Ovary (tissue), 3 donors: ENCODE measurements at regions not wholly inside any gene's neighbourhood (a gene's known extent, or its start where the extent isn't known, plus 50 kb on each side); places are given as distances from the start of the nearest gene placed in this dataset.

Source experiments
- EP300 ChIP-seq: sonication (generic); formaldehyde crosslinking; IDR thresholded peaks from one replicate; pipeline ENCODE4 v1.6.1; 2017; ENCODE audit warnings: antibody characterized with exemption
- POLR2A ChIP-seq: fragments of 450-650 bp; IDR thresholded peaks from one replicate; pipeline ENCODE4 v1.6.1; 2017; ENCODE audit warnings: antibody characterized with exemption, mild to moderate bottlenecking, moderate library complexity
- TF ChIP-seq, protein P1 (sequence below), 3 donors: fragments of 450-650 bp in 2 of 3; fragments of 200-600 bp in 1 of 3; IDR thresholded peaks; one replicate each; pipeline versions ENCODE4 v1.5.1 to v1.8.0; 2016 to 2022; ENCODE audit warnings: antibody characterized with exemption in 3 of 3, mild to moderate bottlenecking in 1 of 3
- donor health status: DM: no; HTN: no; CAD: no.

DNA sequence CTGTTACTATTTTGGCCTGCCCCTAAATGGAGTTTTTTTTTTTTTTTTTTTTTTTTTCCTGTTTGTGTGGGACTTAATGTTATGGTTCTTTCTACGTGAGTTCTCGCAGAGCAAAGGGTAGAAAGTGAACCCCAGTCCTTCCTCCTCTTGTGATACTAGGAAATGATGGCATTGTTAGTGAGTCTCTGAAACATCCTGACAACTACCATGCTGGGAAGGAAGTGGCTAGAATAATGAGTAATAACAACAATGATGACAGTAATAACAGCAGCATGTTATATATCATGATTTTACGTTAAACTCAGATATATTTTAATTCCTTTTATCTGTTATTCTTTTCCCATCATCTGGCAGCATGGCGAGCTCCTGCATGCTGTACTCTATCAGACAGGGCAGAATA lies 216.2 kb upstream of the LINC00305 start:
- TF ChIP-seq EP300 (no peak), POLR2A (no peak)
- TF ChIP-seq, protein P1, sequence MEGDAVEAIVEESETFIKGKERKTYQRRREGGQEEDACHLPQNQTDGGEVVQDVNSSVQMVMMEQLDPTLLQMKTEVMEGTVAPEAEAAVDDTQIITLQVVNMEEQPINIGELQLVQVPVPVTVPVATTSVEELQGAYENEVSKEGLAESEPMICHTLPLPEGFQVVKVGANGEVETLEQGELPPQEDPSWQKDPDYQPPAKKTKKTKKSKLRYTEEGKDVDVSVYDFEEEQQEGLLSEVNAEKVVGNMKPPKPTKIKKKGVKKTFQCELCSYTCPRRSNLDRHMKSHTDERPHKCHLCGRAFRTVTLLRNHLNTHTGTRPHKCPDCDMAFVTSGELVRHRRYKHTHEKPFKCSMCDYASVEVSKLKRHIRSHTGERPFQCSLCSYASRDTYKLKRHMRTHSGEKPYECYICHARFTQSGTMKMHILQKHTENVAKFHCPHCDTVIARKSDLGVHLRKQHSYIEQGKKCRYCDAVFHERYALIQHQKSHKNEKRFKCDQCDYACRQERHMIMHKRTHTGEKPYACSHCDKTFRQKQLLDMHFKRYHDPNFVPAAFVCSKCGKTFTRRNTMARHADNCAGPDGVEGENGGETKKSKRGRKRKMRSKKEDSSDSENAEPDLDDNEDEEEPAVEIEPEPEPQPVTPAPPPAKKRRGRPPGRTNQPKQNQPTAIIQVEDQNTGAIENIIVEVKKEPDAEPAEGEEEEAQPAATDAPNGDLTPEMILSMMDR (IDR thresholded peaks at IDR 0.05) = no peak
